Cardiac fibroblast (primary cell): ENCODE measurements at regions not wholly inside any gene's neighbourhood (a gene's known extent, or its start where the extent isn't known, plus 50 kb on each side); places are given as distances from the start of the nearest gene placed in this dataset.
A peak's percentile ranks its signal among the peaks of the same experiment; 100 is the strongest.

ENCODE experiments used
- DNase-seq, 2 donors: peaks; one replicate each; pipeline versions ENCODE4 v3.0.0 to v3.0.0-alpha.2; 2010; ENCODE audit warnings: low read depth in 2 of 2
- H3K4me3 ChIP-seq, 2 donors: replicated peaks in 1 of 2; 1 replicate in 1 of 2; 2 replicates in 1 of 2; pipeline ENCODE4 v1.5.1; 2011; ENCODE audit warnings: low read depth in 2 of 2, low read length in 2 of 2, mild to moderate bottlenecking in 2 of 2, moderate library complexity in 1 of 2
- CTCF ChIP-seq: IDR thresholded peaks from one replicate; pipeline ENCODE4 v1.5.1; 2011; ENCODE audit warnings: low read depth, mild to moderate bottlenecking, low read length, inconsistent platforms

- no peak for TF ChIP-seq CTCF
- H3K4me3 ChIP-seq = no peak overlapping the region
- no peak for DNase-seq
These were observed 348.1 kb downstream of the ETS1 start for GRCh38 chr11:128239306-128239705.

GRCh38 chr11:128238521-128239265 lies 348.7 kb downstream of the ETS1 start:
- DNase-seq = no peak
- no peak overlapping the region for H3K4me3 ChIP-seq
- no peak for TF ChIP-seq CTCF

- no peak overlapping the region for H3K4me3 ChIP-seq
- peak in 1 of 2 donors; percentile 50 for DNase-seq
These were observed 350.6 kb downstream of the ETS1 start for GRCh38 chr11:128236506-128237498.

GRCh38 chr11:128235958-128236357 lies 351.4 kb downstream of the ETS1 start:
- H3K4me3 ChIP-seq = no peak overlapping the region
- no peak for TF ChIP-seq CTCF
- peak in 1 of 2 donors; percentile 52 for DNase-seq

More at GRCh38 chr11:128236506-128237498, 350.6 kb downstream of the ETS1 start:
- TF ChIP-seq CTCF = no peak

GRCh38 chr11:128235426-128235825 lies 351.9 kb downstream of the ETS1 start:
- no peak for TF ChIP-seq CTCF
- no peak overlapping the region for H3K4me3 ChIP-seq
- peak in 1 of 2 donors; percentile 51 for DNase-seq

GRCh38 chr11:128234143-128234542 lies 353.2 kb downstream of the ETS1 start:
- H3K4me3 ChIP-seq = no peak overlapping the region
- TF ChIP-seq CTCF = no peak
- no peak for DNase-seq
